ENCODE measurements at regions not wholly inside any gene's neighbourhood (a gene's known extent, or its start where the extent isn't known, plus 50 kb on each side); places are given as distances from the start of the nearest gene placed in this dataset.

DNA sequence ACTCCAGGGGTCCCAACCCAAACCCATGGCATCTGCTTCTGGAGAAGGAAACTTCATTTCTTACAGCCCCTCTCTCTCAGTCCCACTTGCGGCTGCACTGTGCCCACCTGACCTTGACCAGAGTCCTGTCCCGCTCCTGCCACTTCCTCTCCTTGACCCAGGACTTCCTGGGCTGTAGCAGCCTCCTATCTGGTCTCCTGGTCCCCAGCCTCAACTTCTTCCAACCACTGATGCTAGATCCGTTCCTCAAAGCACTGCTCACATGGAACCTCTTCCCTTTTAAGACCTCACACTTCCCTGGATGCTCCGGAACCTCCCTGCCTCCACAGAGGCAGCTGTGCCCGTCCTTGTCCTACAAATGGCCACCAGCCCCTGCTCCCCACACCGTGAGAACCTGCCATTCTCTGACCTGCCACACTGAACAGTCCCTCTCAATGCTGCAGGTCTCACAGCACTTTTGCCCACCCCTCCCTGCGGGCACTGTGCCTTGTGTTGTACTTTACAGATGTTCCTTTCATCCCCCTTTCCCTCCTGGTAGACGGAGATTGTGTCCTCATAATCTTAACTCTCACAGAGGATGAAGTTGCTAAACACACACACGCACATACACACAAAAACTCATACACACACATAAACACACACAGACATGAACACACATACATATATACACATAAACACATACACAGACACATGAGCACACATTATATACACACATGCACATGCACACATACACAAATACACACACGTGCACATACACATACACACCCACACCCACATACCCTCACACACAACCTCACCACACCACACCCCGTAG, 59.6 kb upstream of the NXT1 start:
- no peak overlapping the region for H3K27ac ChIP-seq (ENCODE audit: extremely low read depth, low read depth, low read length)
- no peaks in the 10 kb centered on the region for H3K4me1 ChIP-seq (ENCODE audit: control insufficient read depth, insufficient read depth, low read length)
- H3K4me3 ChIP-seq (ENCODE audit: low read depth, low read length), result no peak overlapping the region
- CTCF ChIA-PET, result no interaction called here
- TF ChIP-seq ZFP3 (tag by site-specific recombination; IDR thresholded peaks at IDR 0.05; ENCODE audit: low read depth), result no peak
- H3K36me3 ChIP-seq (ENCODE audit: control insufficient read depth in 2 of 2, insufficient read depth in 1 of 2, low read length in 2 of 2), result no peaks in the 10 kb centered on the region
- POLR2A ChIA-PET, result no interaction called here
- no peaks in the 10 kb centered on the region for H3K9me3 ChIP-seq (ENCODE audit: control insufficient read depth, insufficient read depth, low read depth, low read length)

GRCh38 chr20:23289724-23290395, 60.7 kb upstream of the NXT1 start:
- Histone ChIP-seq H3K9me3 (ENCODE audit: control insufficient read depth, insufficient read depth, low read depth, low read length) (no peaks in the 10 kb centered on the region), H3K36me3 (ENCODE audit: control insufficient read depth in 2 of 2, insufficient read depth in 1 of 2, low read length in 2 of 2) (no peaks in the 10 kb centered on the region), H3K4me3 (ENCODE audit: low read depth, low read length) (no peak overlapping the region), H3K4me1 (ENCODE audit: control insufficient read depth, insufficient read depth, low read length) (no peaks in the 10 kb centered on the region), H3K27ac (ENCODE audit: extremely low read depth, low read depth, low read length) (no peak overlapping the region)
- CTCF ChIA-PET, result interaction anchor here (0.6 to 0.8 kb wide), 3 partner anchors 44 to 532 kb away, joined by 3 read pairs; no protein-coding TSS in a partner anchor
- POLR2A ChIA-PET, result no interaction called here
- no peak for TF ChIP-seq SP3 (tag by site-specific recombination; IDR thresholded peaks at IDR 0.05)
- no peak for TF ChIP-seq ZNF175 (tag by site-specific recombination; IDR thresholded peaks at IDR 0.05)
- no peak for TF ChIP-seq BCL11B (tag by site-specific recombination; IDR thresholded peaks at IDR 0.05; ENCODE audit: low read depth)
- TF ChIP-seq, protein P1, sequence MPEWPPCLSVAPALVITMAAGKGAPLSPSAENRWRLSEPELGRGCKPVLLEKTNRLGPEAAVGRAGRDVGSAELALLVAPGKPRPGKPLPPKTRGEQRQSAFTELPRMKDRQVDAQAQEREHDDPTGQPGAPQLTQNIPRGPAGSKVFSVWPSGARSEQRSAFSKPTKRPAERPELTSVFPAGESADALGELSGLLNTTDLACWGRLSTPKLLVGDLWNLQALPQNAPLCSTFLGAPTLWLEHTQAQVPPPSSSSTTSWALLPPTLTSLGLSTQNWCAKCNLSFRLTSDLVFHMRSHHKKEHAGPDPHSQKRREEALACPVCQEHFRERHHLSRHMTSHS (tag by site-specific recombination; IDR thresholded peaks at IDR 0.05), result no peak

- Histone ChIP-seq H3K4me1 (ENCODE audit: control insufficient read depth, insufficient read depth, low read length) (no peaks in the 10 kb centered on the region), H3K9me3 (ENCODE audit: control insufficient read depth, insufficient read depth, low read depth, low read length) (no peaks in the 10 kb centered on the region), H3K27ac (ENCODE audit: extremely low read depth, low read depth, low read length) (no peak overlapping the region), H3K36me3 (ENCODE audit: control insufficient read depth in 2 of 2, insufficient read depth in 1 of 2, low read length in 2 of 2) (no peaks in the 10 kb centered on the region), H3K4me3 (ENCODE audit: low read depth, low read length) (no peak overlapping the region)
- TF ChIP-seq KLF1 (tag by site-specific recombination; IDR thresholded peaks at IDR 0.05) (no peak), ZSCAN30 (tag by site-specific recombination; IDR thresholded peaks at IDR 0.05) (no peak), ZFP3 (tag by site-specific recombination; IDR thresholded peaks at IDR 0.05; ENCODE audit: low read depth) (no peak), OSR2 (tag by site-specific recombination; IDR thresholded peaks at IDR 0.05) (no peak), ZNF501 (tag by site-specific recombination; IDR thresholded peaks at IDR 0.05) (no peak), AEBP2 (tag by site-specific recombination; IDR thresholded peaks at IDR 0.05; ENCODE audit: borderline replicate concordance) (no peak), GLI4 (tag by site-specific recombination; IDR thresholded peaks at IDR 0.05) (no peak), ZNF274 (IDR thresholded peaks at IDR 0.05; ENCODE audit: low read length) (no peak), ZNF274 (tag by site-specific recombination; IDR thresholded peaks at IDR 0.05; ENCODE audit: borderline replicate concordance) (no peak), PRDM10 (tag by site-specific recombination; IDR thresholded peaks at IDR 0.05) (no peak), ZNF580 (tag by site-specific recombination; IDR thresholded peaks at IDR 0.05) (no peak), ZNF394 (tag by site-specific recombination; IDR thresholded peaks at IDR 0.05; ENCODE audit: borderline replicate concordance) (no peak), ZXDB (tag by site-specific recombination; IDR thresholded peaks at IDR 0.05) (no peak), ZNF76 (tag by site-specific recombination; IDR thresholded peaks at IDR 0.05; ENCODE audit: borderline replicate concordance, low read depth) (no peak), SP3 (tag by site-specific recombination; IDR thresholded peaks at IDR 0.05) (no peak)
- CTCF ChIA-PET, result interaction anchor here (0.7 to 0.9 kb wide), 4 partner anchors 13 to 531 kb away, joined by 3 to 4 read pairs (median 3); no protein-coding TSS in a partner anchor
- POLR2A ChIA-PET, result no interaction called here
Measured at GRCh38 chr20:23289249-23289648, 61.3 kb upstream of the NXT1 start.
